NT2/D1 (cell line): ENCODE measurements at regions not wholly inside any gene's neighbourhood (a gene's known extent, or its start where the extent isn't known, plus 50 kb on each side); places are given as distances from the start of the nearest gene placed in this dataset.

ENCODE experiments used
- SUZ12 ChIP-seq: IDR thresholded peaks from 2 replicates; pipeline ENCODE4 v1.6.1; 2011; ENCODE audit not compliant: insufficient read length, insufficient read depth; ENCODE audit errors: extremely low read depth
- YY1 ChIP-seq: IDR thresholded peaks from 2 replicates; pipeline ENCODE4 v1.6.1; 2011; ENCODE audit not compliant: insufficient read length, insufficient read depth
- ZNF274 ChIP-seq: IDR thresholded peaks from 2 replicates; pipeline ENCODE4 v1.6.1; 2011; ENCODE audit warnings: mild to moderate bottlenecking, low read depth, low read length

DNA sequence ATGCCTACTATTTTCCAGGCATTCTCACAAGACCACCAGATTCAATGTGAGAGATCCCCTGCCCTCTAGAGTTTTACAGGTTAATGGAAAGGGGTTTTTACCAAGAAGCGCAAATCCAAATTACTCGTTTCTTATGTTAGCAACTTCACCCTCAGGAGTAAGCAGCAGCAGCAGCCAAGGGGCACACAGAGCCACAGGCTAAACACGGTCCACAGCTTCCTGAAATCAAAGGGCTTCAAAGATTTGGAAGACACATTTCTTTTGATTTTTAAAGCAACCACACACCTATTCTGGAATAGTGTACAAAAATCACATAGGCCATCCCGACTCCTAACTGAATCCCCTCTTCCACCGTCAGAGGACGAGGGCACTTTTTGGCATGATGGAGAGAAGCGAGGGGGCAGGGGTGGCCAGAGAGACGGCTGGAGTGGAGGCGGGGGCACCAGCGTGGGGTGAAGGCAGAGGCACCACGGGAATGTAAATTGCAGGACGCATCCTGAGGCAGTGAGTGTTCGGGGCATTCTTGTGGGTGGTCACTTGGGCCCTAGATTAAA is 107.0 kb downstream of the ARF6 start:
- TF ChIP-seq ZNF274, result no peak
- no peak for TF ChIP-seq YY1
- no peak for TF ChIP-seq SUZ12
